ENCODE measurements at regions not wholly inside any gene's neighbourhood (a gene's known extent, or its start where the extent isn't known, plus 50 kb on each side); places are given as distances from the start of the nearest gene placed in this dataset.

GRCh38 chr16:79482011-79482410 lies 118.5 kb downstream of the MAF start:
- H3K27me3 ChIP-seq: no peaks in the 10 kb centered on the region
- 66 to 70% methylated on average over 2 to 3 of the region's 3 CpGs for WGBS, 2 donors
- H3K4me3 ChIP-seq: no peak overlapping the region
- no peaks in the 10 kb centered on the region for H3K36me3 ChIP-seq
- H3K4me1 ChIP-seq: no peaks in the 10 kb centered on the region
- H3K27ac ChIP-seq: no peak overlapping the region
- DNase-seq (no peak), ATAC-seq (ENCODE audit: low FRiP score in 2 of 2) (peak in 1 of 2 donors; percentile 49)
- TF ChIP-seq CTCF (IDR thresholded peaks at IDR 0.05) (no peak), EP300 (IDR thresholded peaks at IDR 0.05) (no peak), POLR2AphosphoS5 (IDR thresholded peaks at IDR 0.05) (no peak), POLR2A (IDR thresholded peaks at IDR 0.05) (no peak)
- H3K9me3 ChIP-seq: no peaks in the 10 kb centered on the region

GRCh38 chr16:79480929-79481328 lies 119.6 kb downstream of the MAF start:
- H3K9me3 ChIP-seq: no peaks in the 10 kb centered on the region
- H3K27me3 ChIP-seq: no peaks in the 10 kb centered on the region
- 88 to 90% methylated on average over 3 of the region's 3 CpGs for WGBS, 2 donors
- ATAC-seq (ENCODE audit: low FRiP score in 2 of 2): no peak
- H3K4me1 ChIP-seq: no peaks in the 10 kb centered on the region
- no peak overlapping the region for H3K27ac ChIP-seq
- H3K4me3 ChIP-seq: no peak overlapping the region
- no peaks in the 10 kb centered on the region for H3K36me3 ChIP-seq
- TF ChIP-seq POLR2A (IDR thresholded peaks at IDR 0.05) (no peak), POLR2AphosphoS5 (IDR thresholded peaks at IDR 0.05) (no peak), EP300 (IDR thresholded peaks at IDR 0.05) (no peak), CTCF (IDR thresholded peaks at IDR 0.05) (no peak)
- DNase-seq: no peak

- 78 to 79% methylated on average over 8 of the region's 8 CpGs for WGBS, 2 donors
- no peaks in the 10 kb centered on the region for H3K9me3 ChIP-seq
- ATAC-seq (ENCODE audit: low FRiP score in 2 of 2) (no peak), DNase-seq (no peak)
- H3K4me3 ChIP-seq: no peak overlapping the region
- no peaks in the 10 kb centered on the region for H3K27me3 ChIP-seq
- no peaks in the 10 kb centered on the region for H3K36me3 ChIP-seq
- H3K27ac ChIP-seq: no peak overlapping the region
- H3K4me1 ChIP-seq: no peaks in the 10 kb centered on the region
- TF ChIP-seq CTCF (IDR thresholded peaks at IDR 0.05) (no peak), POLR2AphosphoS5 (IDR thresholded peaks at IDR 0.05) (no peak), POLR2A (IDR thresholded peaks at IDR 0.05) (no peak), EP300 (IDR thresholded peaks at IDR 0.05) (no peak)
Observed at GRCh38 chr16:79480056-79480455, 120.5 kb downstream of the MAF start.

- H3K9me3 ChIP-seq: no peaks in the 10 kb centered on the region
- WGBS, 2 donors: 89 to 94% methylated on average over 5 of the region's 5 CpGs
Observed at GRCh38 chr16:79476580-79476979, 124.0 kb downstream of the MAF start.

More at GRCh38 chr16:79476580-79476979, 124.0 kb downstream of the MAF start:
- Histone ChIP-seq H3K4me1 (no peaks in the 10 kb centered on the region), H3K27me3 (no peaks in the 10 kb centered on the region), H3K27ac (no peak overlapping the region), H3K4me3 (no peak overlapping the region), H3K36me3 (no peaks in the 10 kb centered on the region)
- DNase-seq (no peak), ATAC-seq (ENCODE audit: low FRiP score in 2 of 2) (no peak)
- no peak for TF ChIP-seq EP300 (IDR thresholded peaks at IDR 0.05)
- TF ChIP-seq CTCF (IDR thresholded peaks at IDR 0.05): no peak
- no peak for TF ChIP-seq POLR2AphosphoS5 (IDR thresholded peaks at IDR 0.05)
- no peak for TF ChIP-seq POLR2A (IDR thresholded peaks at IDR 0.05)

All from upper lobe of left lung (tissue), 6 donors.